ENCODE measurements at regions not wholly inside any gene's neighbourhood (a gene's known extent, or its start where the extent isn't known, plus 50 kb on each side); places are given as distances from the start of the nearest gene placed in this dataset.

- DNase-seq (ENCODE audit: insufficient read length, low spot score) (no peak), FAIRE-seq (no peak)
- no peak for TF ChIP-seq CTCF (IDR thresholded peaks at IDR 0.05; ENCODE audit: insufficient read depth, missing control alignments)
Observed at GRCh38 chr11:119909077-119909476, 180.1 kb upstream of the NECTIN1 start.

- TF ChIP-seq CTCF (IDR thresholded peaks at IDR 0.05; ENCODE audit: insufficient read depth, missing control alignments): no peak
- FAIRE-seq (no peak), DNase-seq (ENCODE audit: insufficient read length, low spot score) (no peak)
Observed at GRCh38 chr11:119908573-119908904, 179.5 kb upstream of the NECTIN1 start.

- peak; percentile 22 for TF ChIP-seq CTCF (IDR thresholded peaks at IDR 0.05; ENCODE audit: insufficient read depth, missing control alignments)
- FAIRE-seq: peak; percentile 51
Observed at GRCh38 chr11:119907878-119908572, 179.0 kb upstream of the NECTIN1 start.

GRCh38 chr11:119907122-119907851, 178.3 kb upstream of the NECTIN1 start:
- no peak for FAIRE-seq
- no peak for TF ChIP-seq CTCF (IDR thresholded peaks at IDR 0.05; ENCODE audit: insufficient read depth, missing control alignments)
- DNase-seq (ENCODE audit: insufficient read length, low spot score): no peak

More at GRCh38 chr11:119907878-119908572, 179.0 kb upstream of the NECTIN1 start:
- peak; percentile 41 for DNase-seq (ENCODE audit: insufficient read length, low spot score)

GRCh38 chr11:119906376-119906775, 177.4 kb upstream of the NECTIN1 start:
- FAIRE-seq (peak; percentile 32), DNase-seq (ENCODE audit: insufficient read length, low spot score) (no peak)
- TF ChIP-seq CTCF (IDR thresholded peaks at IDR 0.05; ENCODE audit: insufficient read depth, missing control alignments): no peak

- FAIRE-seq (no peak), DNase-seq (ENCODE audit: insufficient read length, low spot score) (no peak)
- TF ChIP-seq CTCF (IDR thresholded peaks at IDR 0.05; ENCODE audit: insufficient read depth, missing control alignments): no peak
Observed at GRCh38 chr11:119905162-119905561, 176.2 kb upstream of the NECTIN1 start.

GRCh38 chr11:119904531-119905035, 175.6 kb upstream of the NECTIN1 start:
- DNase-seq (ENCODE audit: insufficient read length, low spot score) (no peak), FAIRE-seq (no peak)

More at GRCh38 chr11:119904531-119905035, 175.6 kb upstream of the NECTIN1 start:
- no peak for TF ChIP-seq CTCF (IDR thresholded peaks at IDR 0.05; ENCODE audit: insufficient read depth, missing control alignments)

Measured in D721Med (cell line).